Lower leg skin (tissue), 4 donors: ENCODE measurements at regions not wholly inside any gene's neighbourhood (a gene's known extent, or its start where the extent isn't known, plus 50 kb on each side); places are given as distances from the start of the nearest gene placed in this dataset.
A peak's percentile ranks its signal among the peaks of the same experiment; 100 is the strongest.

Experiments
- DNase-seq, 2 donors: peaks; one replicate each; pipeline ENCODE4 v3.0.0-alpha.2; 2019; ENCODE audit warnings: low spot score in 2 of 2
- H3K4me3 ChIP-seq: fragments of 200-600 bp; sonication (generic); 2 replicates; pipeline ENCODE4 v1.5.1; 2017; ENCODE audit warnings: mild to moderate bottlenecking, low read depth; ENCODE audit not compliant: poor library complexity, severe bottlenecking
- POLR2A ChIP-seq, 2 donors: fragments of 450-650 bp; IDR thresholded peaks; one replicate each; pipeline ENCODE4 v1.6.1; 2016 to 2017; ENCODE audit warnings: antibody characterized with exemption in 2 of 2, mild to moderate bottlenecking in 1 of 2, moderate library complexity in 1 of 2
- WGBS, 2 donors: methylation state at CpG; one replicate each; pipeline ENCODE4 v1.1.5; 2018; 5-methylcytosine and 5-hydroxymethylcytosine counted together
- intact Hi-C: fragments of 100-400 bp; cut with DNase I; formaldehyde crosslinking; loops from one replicate; pipeline ENCODE4 v1.15.0; 2023; ENCODE audit warnings: low total_unique reads
- TF ChIP-seq, protein P1 (sequence below), 3 donors: fragments of 450-650 bp; IDR thresholded peaks; one replicate each; pipeline ENCODE4 v1.5.1; 2016; ENCODE audit warnings: antibody characterized with exemption in 3 of 3, mild to moderate bottlenecking in 3 of 3, moderate library complexity in 2 of 3

DNA sequence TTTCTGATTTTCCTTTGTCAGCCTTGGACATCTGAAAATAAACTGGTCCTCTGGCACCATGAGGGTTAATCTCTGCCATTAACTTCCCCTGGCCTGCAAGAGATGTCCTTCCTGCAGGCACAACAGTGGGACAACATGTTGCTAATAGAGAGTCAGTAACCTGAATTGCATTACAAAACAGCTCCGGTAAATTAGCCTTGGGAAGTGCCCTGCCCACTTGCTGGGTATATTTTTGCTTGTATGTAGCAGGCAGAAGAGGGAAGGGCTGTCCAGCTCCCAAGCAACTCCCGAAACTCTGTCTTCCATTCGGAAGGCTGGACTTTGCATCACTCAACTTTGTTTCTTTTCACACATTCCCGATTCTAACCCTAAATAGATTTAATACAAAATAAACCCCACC lies 104.4 kb upstream of the ATP8B1 start:
- WGBS, 2 donors = 61 to 70% methylated on average over 4 of the region's 4 CpGs
- no peak for DNase-seq
- intact Hi-C loops = no loop called here
- TF ChIP-seq POLR2A (IDR thresholded peaks at IDR 0.05) = no peak
- TF ChIP-seq, protein P1, sequence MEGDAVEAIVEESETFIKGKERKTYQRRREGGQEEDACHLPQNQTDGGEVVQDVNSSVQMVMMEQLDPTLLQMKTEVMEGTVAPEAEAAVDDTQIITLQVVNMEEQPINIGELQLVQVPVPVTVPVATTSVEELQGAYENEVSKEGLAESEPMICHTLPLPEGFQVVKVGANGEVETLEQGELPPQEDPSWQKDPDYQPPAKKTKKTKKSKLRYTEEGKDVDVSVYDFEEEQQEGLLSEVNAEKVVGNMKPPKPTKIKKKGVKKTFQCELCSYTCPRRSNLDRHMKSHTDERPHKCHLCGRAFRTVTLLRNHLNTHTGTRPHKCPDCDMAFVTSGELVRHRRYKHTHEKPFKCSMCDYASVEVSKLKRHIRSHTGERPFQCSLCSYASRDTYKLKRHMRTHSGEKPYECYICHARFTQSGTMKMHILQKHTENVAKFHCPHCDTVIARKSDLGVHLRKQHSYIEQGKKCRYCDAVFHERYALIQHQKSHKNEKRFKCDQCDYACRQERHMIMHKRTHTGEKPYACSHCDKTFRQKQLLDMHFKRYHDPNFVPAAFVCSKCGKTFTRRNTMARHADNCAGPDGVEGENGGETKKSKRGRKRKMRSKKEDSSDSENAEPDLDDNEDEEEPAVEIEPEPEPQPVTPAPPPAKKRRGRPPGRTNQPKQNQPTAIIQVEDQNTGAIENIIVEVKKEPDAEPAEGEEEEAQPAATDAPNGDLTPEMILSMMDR (IDR thresholded peaks at IDR 0.05) = no peak
- no peak overlapping the region for H3K4me3 ChIP-seq

DNA sequence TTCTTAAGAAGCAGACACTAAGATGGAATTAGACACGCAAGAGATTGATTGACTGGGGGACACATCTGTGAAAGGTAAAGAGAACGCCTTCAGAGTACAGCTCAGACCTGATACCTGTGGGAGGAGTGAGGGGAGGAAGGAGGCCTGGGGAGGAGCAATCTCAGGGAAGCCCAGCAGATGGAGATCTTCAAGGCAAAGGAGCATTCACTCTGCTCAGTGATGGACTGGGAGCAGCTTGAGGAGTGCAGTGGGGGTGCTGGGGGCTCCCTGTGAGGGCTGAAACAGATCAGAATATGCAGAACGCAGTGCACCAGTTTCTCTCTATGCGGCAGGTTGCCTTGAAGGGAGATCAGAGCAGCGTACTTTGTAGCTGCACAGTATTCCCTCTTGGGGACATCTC lies 103.7 kb upstream of the ATP8B1 start:
- TF ChIP-seq POLR2A (IDR thresholded peaks at IDR 0.05) = no peak
- TF ChIP-seq, protein P1 (IDR thresholded peaks at IDR 0.05) = no peak
- no peak for DNase-seq
- intact Hi-C loops = no loop called here
- WGBS, 2 donors = 75 to 79% methylated on average over 5 of the region's 5 CpGs
- no peak overlapping the region for H3K4me3 ChIP-seq

DNA sequence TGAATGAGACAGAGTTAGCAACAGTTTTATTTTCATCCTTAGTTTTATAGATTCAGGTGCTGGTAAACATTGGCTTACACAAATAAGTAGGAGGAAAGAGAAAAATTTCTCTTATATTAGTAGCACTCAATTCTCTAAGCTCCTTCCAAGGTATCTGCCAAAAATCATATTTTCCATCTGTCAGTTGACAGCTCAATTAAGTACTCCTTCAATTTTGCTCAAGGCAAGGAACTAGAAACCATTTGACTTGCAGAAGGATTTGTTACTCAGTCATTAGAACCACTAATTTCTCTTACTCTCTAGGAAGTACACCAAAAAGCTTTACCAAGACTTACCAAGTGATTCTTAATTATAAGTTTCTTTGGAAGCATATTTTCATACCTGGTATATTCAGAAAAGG lies 101.4 kb upstream of the ATP8B1 start:
- H3K4me3 ChIP-seq = no peak overlapping the region
- no peak for DNase-seq
- TF ChIP-seq, protein P1 (IDR thresholded peaks at IDR 0.05) = no peak
- no peak for TF ChIP-seq POLR2A (IDR thresholded peaks at IDR 0.05)
- intact Hi-C loops = no loop called here

DNA sequence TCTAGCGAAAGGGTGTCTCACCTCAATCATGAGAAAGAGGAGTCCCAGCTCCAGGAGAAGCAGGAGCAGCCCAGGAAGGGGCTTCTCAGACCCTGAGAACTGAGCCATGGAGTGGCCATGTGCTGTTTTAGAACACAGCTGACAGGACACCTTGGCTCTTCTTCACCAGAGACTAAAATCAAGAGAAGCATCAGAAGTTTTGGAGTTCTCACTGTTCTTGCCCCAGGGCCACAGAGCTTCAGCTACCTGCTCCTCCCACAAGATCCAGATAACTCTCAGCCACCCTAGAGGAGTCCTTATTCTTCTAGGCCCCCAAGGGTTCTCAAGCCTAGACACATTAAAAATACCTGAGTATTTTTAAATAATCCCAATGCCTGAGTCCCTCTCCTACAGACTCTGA lies 99.6 kb upstream of the ATP8B1 start:
- intact Hi-C loops = no loop called here
- TF ChIP-seq, protein P1 (IDR thresholded peaks at IDR 0.05) = no peak
- TF ChIP-seq POLR2A (IDR thresholded peaks at IDR 0.05) = no peak
- WGBS, 2 donors = 79 to 100% methylated on average over 1 of the region's 1 CpG
- no peak overlapping the region for H3K4me3 ChIP-seq
- DNase-seq = no peak

DNA sequence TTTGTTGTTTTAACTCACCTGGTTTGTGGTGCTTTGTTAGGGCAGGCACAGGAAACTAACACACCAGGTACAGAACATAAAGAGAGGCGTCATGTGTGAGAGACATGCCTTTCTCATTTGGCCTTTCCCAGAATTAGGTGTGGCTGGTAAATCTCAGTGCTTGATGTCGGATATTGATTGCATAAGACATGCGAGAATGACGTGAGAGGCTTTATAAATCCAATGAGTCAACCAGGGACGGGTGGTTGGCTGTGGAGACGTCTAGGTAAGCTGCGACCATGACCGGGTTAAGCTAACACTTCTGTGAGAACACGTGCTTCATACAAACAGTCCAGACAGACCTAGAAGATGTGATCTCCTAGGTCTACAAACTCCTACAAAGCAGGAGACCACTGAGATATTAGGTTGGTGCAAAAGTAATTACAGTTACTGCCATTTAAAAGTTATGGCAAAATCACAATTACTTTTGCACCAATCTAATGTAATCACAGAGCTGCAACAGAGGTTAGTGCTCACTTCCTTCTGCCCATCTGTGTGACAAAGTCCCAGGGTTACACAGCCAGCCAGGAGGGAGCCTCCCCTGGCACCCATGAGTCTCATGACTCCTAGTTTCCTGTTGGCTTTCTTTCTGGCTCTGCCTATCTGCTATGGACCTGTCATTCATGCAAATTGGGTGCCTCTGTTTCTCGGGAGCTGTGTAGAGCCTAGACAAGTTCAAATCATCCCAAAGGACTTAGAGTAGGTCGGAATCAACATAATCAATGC lies 98.9 kb upstream of the ATP8B1 start:
- TF ChIP-seq, protein P1 (IDR thresholded peaks at IDR 0.05) = no peak
- no peak for TF ChIP-seq POLR2A (IDR thresholded peaks at IDR 0.05)
- no peak overlapping the region for H3K4me3 ChIP-seq
- peak in 1 of 2 donors; percentile 50 for DNase-seq
- intact Hi-C loops = no loop called here
- 56 to 74% methylated on average over 11 of the region's 11 CpGs for WGBS, 2 donors

DNA sequence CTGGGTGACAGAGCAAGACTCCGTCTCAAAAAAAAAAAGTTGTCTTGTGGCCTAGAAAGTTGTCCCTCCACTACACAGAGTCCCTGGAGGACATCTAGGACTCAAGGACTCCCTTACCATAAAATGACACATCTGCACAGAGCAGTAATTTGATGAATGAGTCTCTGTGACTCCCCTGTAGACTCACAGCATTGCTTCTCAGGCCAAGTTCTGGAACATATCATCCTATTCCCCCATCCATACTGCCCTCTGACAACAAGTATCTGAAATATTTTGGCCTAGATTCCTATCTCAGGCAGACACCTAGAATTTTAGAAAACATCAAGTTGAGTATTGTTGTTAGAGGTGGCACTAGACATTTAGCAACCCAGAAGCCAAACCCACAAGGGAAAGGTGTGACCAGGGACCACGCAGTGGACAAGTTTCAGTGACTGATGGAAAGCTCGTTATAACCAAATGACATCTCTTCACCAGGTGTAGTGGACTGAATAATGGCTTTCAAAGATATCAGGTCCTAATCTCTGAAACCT lies 97.9 kb upstream of the ATP8B1 start:
- TF ChIP-seq, protein P1 (IDR thresholded peaks at IDR 0.05) = no peak
- no peak for TF ChIP-seq POLR2A (IDR thresholded peaks at IDR 0.05)
- no peak for DNase-seq
- intact Hi-C loops = no loop called here
- H3K4me3 ChIP-seq = no peak overlapping the region
- 86 to 87% methylated on average over 3 of the region's 3 CpGs for WGBS, 2 donors
